GM12892 (cell line): ENCODE measurements at regions not wholly inside any gene's neighbourhood (a gene's known extent, or its start where the extent isn't known, plus 50 kb on each side); places are given as distances from the start of the nearest gene placed in this dataset.
A peak's percentile ranks its signal among the peaks of the same experiment; 100 is the strongest.
"Not testable (repeated sequence)": the region's sequence is repeated elsewhere in the genome, so short reads cannot be mapped to it uniquely, and the experiment has no call there.

Experiments used
- DNase-seq: peaks from one replicate; pipeline ENCODE4 v3.0.0; 2011; ENCODE audit not compliant: insufficient read length
- FAIRE-seq: peaks from 2 replicates; lab custom pipeline; 2011; peaks lifted over from hg19 to GRCh38; lab: Jason Lieb, UNC
- POLR2A ChIP-seq: IDR thresholded peaks from 2 replicates; pipeline ENCODE4 v1.6.1; 2011; ENCODE audit warnings: low read depth, low read length, control low read depth
- POLR2AphosphoS5 ChIP-seq: IDR thresholded peaks from 2 replicates; pipeline ENCODE4 v1.6.1; 2011; ENCODE audit warnings: low read depth, low read length, control low read depth
- TAF1 ChIP-seq: IDR thresholded peaks from 2 replicates; pipeline ENCODE4 v1.6.1; 2011; ENCODE audit warnings: low read depth, mild to moderate bottlenecking, control low read depth, low read length, borderline replicate concordance

- TF ChIP-seq POLR2AphosphoS5 (no peak), POLR2A (no peak), TAF1 (no peak)
- no peak for FAIRE-seq
Observed at GRCh38 chr7:48839108-48839507, 85.2 kb upstream of the CDC14C start.

GRCh38 chr7:48841739-48842138 is 82.6 kb upstream of the CDC14C start:
- DNase-seq (no peak), FAIRE-seq (no peak)
- TF ChIP-seq TAF1 = no peak
- no peak for TF ChIP-seq POLR2A
- TF ChIP-seq POLR2AphosphoS5 = no peak

More at GRCh38 chr7:48839108-48839507, 85.2 kb upstream of the CDC14C start:
- DNase-seq = no peak

DNA sequence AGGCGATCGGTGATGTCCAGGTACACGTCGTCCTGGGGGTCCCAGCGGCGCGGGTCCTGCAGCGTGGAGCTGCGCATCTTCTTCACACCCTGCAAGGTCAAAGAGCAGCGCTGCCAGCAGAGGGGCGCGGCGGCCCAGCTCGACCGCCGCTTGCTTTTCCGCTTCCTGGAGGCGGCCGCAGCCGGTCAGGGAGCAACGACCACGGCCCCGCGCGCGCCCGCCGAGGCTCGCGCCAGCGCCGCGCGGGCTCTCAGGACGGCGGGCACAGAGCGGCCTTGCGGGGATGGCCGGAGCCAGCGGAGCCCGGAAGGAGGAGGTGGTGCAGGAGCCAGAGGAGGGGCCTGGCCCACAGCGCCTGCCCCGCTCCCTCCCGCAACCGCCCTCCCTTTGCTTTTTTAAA is 76.4 kb upstream of the CDC14C start:
- TF ChIP-seq POLR2A = no peak
- TF ChIP-seq TAF1 = no peak
- TF ChIP-seq POLR2AphosphoS5 = no peak
- FAIRE-seq = no peak
- DNase-seq = no peak

DNA sequence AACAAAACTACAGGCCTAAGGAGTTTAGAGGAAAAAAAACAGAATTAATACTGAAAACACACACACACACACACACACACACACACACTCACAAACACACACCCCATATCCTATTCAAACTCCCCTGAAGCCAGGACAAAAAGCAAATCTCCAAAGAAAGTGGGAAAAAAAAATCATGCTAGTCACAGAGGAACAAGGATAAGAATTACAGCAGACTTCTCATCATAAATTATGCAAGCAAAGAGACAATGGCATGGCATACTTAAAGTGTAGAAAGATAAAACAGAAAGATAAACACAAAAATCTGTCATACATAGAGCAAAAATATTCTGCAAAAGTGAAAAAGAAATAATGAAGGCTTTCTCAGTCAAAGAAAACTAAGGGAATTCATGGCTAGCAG is 63.9 kb upstream of the CDC14C start:
- peak; percentile 53 for FAIRE-seq
- not testable (repeated sequence) for DNase-seq

DNA sequence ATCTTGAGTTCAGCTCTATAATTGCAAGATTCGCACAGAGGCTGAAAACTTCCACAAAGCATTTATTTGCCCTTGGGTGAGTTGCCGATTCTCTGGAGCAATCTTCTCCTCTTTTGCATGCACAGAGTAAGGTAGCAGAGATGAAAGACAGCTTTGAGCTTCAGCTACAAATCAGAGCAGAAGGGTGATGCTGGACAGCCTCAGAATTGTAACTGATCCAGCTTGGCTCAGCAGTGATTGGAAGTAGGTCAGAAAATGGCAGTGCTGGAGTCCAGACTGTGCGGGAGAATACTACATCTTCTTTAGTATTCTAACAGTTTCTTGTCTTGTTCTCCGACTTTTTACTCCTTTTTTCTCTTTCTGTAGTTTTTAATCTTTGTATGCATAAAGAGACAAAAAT is 55.4 kb upstream of the CDC14C start:
- FAIRE-seq (no peak), DNase-seq (no peak)
- TF ChIP-seq POLR2A (no peak), TAF1 (no peak), POLR2AphosphoS5 (no peak)

DNA sequence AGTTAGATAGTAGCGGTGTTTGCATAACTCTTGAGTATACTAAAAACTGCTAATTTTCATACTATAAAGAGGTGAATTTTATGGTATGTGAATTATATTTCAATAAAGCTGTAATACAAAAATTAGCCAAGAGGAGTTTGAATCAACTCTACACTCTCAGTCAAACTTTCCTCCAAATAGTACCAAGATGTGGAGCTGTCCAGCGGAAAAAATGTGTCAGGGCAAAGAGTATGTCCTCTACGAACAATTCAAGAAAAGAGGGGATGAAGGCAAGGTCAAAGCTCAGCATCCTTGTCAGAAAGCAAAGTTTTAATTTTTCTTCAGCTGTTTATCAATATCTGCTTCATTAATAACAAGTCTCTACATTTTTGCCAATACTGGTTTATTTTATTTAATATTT is 51.8 kb upstream of the CDC14C start:
- DNase-seq (no peak), FAIRE-seq (no peak)
- no peak for TF ChIP-seq TAF1
- TF ChIP-seq POLR2A = no peak
- no peak for TF ChIP-seq POLR2AphosphoS5
